ENCODE measurements at regions not wholly inside any gene's neighbourhood (a gene's known extent, or its start where the extent isn't known, plus 50 kb on each side); places are given as distances from the start of the nearest gene placed in this dataset.
"Not testable (repeated sequence)": the region's sequence is repeated elsewhere in the genome, so short reads cannot be mapped to it uniquely, and the experiment has no call there.

DNA sequence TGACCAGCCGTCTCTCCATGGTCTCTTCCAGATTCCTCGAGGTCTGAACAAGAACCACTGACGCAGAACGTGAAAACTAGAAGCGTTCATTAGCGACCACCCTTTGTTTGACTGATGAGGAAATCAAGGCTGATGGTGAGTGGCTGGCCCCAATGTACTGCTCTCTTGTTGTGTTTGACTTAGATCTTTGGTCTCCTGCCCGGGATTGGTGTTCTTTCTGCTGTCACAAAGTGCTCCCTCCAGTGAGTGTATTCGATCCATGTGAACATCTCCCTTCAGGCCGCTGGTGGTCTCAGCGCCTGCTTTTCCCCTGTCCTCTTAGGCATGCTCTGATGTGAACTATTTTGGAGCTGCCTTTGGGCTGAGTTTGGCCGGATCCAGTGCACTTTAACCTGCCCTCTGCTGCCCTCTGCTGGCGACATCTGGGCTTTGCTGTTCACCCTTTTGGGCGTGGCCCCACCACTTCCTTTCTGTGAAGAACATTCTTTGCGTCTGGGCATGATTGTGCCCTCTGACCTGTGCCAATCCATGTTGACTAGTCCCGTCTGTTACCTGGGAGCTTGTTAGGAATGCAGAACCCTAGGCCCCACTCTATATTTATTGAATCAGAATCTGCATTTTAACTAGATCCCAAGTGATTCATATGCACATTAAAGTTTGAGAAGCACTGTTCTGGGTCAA is 279.1 kb downstream of the TTC6 start:
- Histone ChIP-seq H3K9me3 (no peaks in the 10 kb centered on the region), H3K4me3 (ENCODE audit: low read depth in 1 of 2, low read length in 1 of 2) (no peak overlapping the region), H3K4me1 (ENCODE audit: control insufficient read depth in 1 of 2, insufficient read depth in 1 of 2, low read depth in 1 of 2, low read length in 1 of 2) (peaks cover 0 to 3% of the 10 kb centered on the region in 2 experiments), H3K27me3 (no peaks in the 10 kb centered on the region), H3K36me3 (no peaks in the 10 kb centered on the region), H3K27ac (no peak overlapping the region)
- TF ChIP-seq, protein P1, sequence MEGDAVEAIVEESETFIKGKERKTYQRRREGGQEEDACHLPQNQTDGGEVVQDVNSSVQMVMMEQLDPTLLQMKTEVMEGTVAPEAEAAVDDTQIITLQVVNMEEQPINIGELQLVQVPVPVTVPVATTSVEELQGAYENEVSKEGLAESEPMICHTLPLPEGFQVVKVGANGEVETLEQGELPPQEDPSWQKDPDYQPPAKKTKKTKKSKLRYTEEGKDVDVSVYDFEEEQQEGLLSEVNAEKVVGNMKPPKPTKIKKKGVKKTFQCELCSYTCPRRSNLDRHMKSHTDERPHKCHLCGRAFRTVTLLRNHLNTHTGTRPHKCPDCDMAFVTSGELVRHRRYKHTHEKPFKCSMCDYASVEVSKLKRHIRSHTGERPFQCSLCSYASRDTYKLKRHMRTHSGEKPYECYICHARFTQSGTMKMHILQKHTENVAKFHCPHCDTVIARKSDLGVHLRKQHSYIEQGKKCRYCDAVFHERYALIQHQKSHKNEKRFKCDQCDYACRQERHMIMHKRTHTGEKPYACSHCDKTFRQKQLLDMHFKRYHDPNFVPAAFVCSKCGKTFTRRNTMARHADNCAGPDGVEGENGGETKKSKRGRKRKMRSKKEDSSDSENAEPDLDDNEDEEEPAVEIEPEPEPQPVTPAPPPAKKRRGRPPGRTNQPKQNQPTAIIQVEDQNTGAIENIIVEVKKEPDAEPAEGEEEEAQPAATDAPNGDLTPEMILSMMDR (IDR thresholded peaks at IDR 0.05): peak; percentile 89

DNA sequence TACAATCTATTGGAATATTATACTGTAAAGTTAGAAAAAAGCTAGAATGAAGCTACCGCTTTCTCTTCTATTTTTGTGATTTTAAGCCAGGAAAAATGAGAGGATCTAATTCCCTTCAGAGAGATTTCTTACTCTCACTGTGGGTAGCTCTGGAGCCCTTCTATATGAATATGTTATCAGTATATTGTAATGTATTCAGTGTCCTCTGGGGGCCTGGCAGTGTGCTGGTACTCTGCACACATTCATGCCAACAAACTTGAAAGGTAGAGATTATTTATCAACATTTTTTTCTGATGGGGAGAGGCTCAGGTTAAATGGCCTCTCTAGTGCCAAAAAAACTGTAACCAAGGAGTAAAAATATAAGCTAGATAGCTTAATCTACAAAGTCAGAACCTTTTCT is 292.8 kb downstream of the TTC6 start:
- TF ChIP-seq, protein P1 (IDR thresholded peaks at IDR 0.05): no peak
- no peak overlapping the region for H3K4me3 ChIP-seq (ENCODE audit: low read depth in 1 of 2, low read length in 1 of 2)

DNA sequence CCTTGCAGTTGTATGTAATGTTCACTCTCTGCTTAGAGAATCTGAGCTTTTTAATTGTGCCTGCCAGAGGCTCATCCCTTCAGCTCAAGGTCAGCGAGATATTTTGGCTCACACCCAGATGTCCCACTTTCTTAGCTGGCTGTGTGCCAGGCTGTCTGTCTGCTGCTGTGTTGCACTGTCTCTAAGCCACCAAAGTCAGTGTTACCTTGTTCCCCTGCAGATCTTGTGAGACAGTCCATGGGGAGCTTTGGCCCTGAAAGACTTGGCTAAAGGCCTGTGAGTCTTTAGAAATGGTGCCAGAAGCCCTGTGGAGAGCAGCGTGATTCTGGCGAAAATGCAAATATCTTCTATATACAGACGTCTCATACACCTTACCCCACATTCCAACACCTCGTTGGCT is 293.7 kb downstream of the TTC6 start:
- Histone ChIP-seq H3K27me3 (no peaks in the 10 kb centered on the region), H3K36me3 (no peaks in the 10 kb centered on the region), H3K4me3 (ENCODE audit: low read depth in 1 of 2, low read length in 1 of 2) (no peak overlapping the region), H3K27ac (no peak overlapping the region), H3K4me1 (ENCODE audit: control insufficient read depth in 1 of 2, insufficient read depth in 1 of 2, low read depth in 1 of 2, low read length in 1 of 2) (no peaks in the 10 kb centered on the region), H3K9me3 (no peaks in the 10 kb centered on the region)
- TF ChIP-seq, protein P1 (IDR thresholded peaks at IDR 0.05): no peak

More for the DNA sequence above, 292.8 kb downstream of the TTC6 start:
- H3K4me1 ChIP-seq (ENCODE audit: control insufficient read depth in 1 of 2, insufficient read depth in 1 of 2, low read depth in 1 of 2, low read length in 1 of 2): no peaks in the 10 kb centered on the region
- no peaks in the 10 kb centered on the region for H3K27me3 ChIP-seq
- no peaks in the 10 kb centered on the region for H3K36me3 ChIP-seq
- no peak overlapping the region for H3K27ac ChIP-seq
- no peaks in the 10 kb centered on the region for H3K9me3 ChIP-seq

DNA sequence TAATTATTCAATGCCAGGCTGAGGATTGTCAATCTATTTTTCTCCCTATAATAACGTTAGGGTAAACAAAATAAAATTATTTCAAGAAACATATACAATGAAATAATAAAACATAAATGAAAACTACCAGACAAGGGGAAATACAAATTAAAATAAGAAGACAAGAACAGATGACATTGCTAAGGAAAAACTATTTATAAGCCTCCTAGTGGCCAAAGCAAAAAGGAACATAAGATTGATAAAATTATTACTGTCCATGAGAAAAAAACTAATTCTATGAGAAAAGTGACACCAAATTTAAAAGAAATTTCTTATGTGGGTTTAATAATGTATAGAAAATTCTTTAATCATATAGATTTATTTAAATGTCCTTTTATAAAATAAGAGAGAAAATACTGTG is 294.7 kb downstream of the TTC6 start:
- no peak overlapping the region for H3K4me3 ChIP-seq (ENCODE audit: low read depth in 1 of 2, low read length in 1 of 2)
- no peaks in the 10 kb centered on the region for H3K36me3 ChIP-seq
- no peaks in the 10 kb centered on the region for H3K4me1 ChIP-seq (ENCODE audit: control insufficient read depth in 1 of 2, insufficient read depth in 1 of 2, low read depth in 1 of 2, low read length in 1 of 2)
- no peak overlapping the region for H3K27ac ChIP-seq
- TF ChIP-seq, protein P1 (IDR thresholded peaks at IDR 0.05): no peak
- no peaks in the 10 kb centered on the region for H3K9me3 ChIP-seq
- H3K27me3 ChIP-seq: peaks cover 9% of the 10 kb centered on the region

DNA sequence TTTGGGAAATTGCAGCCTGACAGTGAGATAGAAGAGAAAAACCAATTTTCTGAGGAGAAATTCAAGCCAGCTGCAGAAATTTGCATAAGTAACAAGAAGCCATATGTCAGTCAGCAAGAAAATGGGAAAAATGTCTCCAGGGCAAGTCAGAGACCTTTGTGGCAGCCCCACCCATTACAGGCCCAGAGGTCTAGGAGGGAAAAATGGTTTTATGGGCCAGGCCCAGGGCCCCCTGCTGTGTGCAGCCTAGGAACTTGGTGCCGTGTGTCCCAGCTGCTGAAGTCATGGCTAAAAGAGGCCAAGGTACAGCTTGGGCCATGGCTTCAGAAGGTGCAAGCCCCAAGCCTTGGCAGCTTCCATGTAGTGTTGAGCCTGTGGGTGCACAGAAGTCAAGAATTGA is 296.1 kb downstream of the TTC6 start:
- not testable (repeated sequence) for H3K27me3 ChIP-seq; H3K4me3 ChIP-seq (ENCODE audit: low read depth in 1 of 2, low read length in 1 of 2); H3K9me3 ChIP-seq; H3K36me3 ChIP-seq; H3K4me1 ChIP-seq (ENCODE audit: control insufficient read depth in 1 of 2, insufficient read depth in 1 of 2, low read depth in 1 of 2, low read length in 1 of 2); H3K27ac ChIP-seq

DNA sequence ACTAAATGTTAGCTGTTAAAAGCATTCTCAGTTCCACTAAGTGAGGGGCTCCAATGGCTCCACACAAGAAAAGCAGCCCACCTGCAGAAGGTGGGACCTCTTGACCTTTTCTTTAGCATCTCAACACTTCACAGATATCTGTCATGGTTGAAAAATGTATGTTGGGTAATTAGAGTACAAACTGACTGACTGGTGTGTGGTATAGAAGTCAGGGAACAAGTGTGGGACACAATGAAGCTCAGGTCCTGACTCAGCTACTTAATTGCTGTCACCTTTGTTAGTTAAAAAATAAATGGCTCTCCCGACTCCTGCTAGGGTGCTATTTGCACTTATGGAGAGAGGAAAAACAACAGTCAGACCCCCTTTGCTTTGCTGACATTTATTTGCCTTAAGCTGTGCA is 299.0 kb downstream of the TTC6 start:
- TF ChIP-seq, protein P1 (IDR thresholded peaks at IDR 0.05): no peak
- no peaks in the 10 kb centered on the region for H3K4me1 ChIP-seq (ENCODE audit: control insufficient read depth in 1 of 2, insufficient read depth in 1 of 2, low read depth in 1 of 2, low read length in 1 of 2)
- H3K9me3 ChIP-seq: no peaks in the 10 kb centered on the region
- H3K27me3 ChIP-seq: peaks cover 18% of the 10 kb centered on the region
- H3K27ac ChIP-seq: no peak overlapping the region
- H3K36me3 ChIP-seq: no peaks in the 10 kb centered on the region
- no peak overlapping the region for H3K4me3 ChIP-seq (ENCODE audit: low read depth in 1 of 2, low read length in 1 of 2)
